Cardiac septum (tissue), 1 donor: ENCODE measurements at regions not wholly inside any gene's neighbourhood (a gene's known extent, or its start where the extent isn't known, plus 50 kb on each side); places are given as distances from the start of the nearest gene placed in this dataset.

Experiments used
- DNase-seq: peaks from one replicate; pipeline ENCODE4 v3.0.0-alpha.2; 2020; ENCODE audit warnings: low spot score
- intact Hi-C: fragments of 100-400 bp; cut with DNase I; formaldehyde crosslinking; loops from one replicate; pipeline ENCODE4 v1.14.0; 2022
- donor health status: DM: no; HTN: no; CAD: no.

- intact Hi-C loops = no loop called here
- no peak for DNase-seq
Observed at GRCh38 chr13:79267560-79267959, 138.5 kb downstream of the RBM26 start.

- intact Hi-C loops = no loop called here
- DNase-seq = no peak
Observed at GRCh38 chr13:79258489-79258888, 147.6 kb downstream of the RBM26 start.

GRCh38 chr13:79246578-79246949, 159.5 kb downstream of the RBM26 start:
- intact Hi-C loops = no loop called here
- no peak for DNase-seq

GRCh38 chr13:79245937-79246577, 160.0 kb downstream of the RBM26 start:
- intact Hi-C loops = no loop called here

GRCh38 chr13:79241697-79242096, 164.4 kb downstream of the RBM26 start:
- intact Hi-C loops = no loop called here
- no peak for DNase-seq

More at GRCh38 chr13:79245937-79246577, 160.0 kb downstream of the RBM26 start:
- DNase-seq = no peak

GRCh38 chr13:79237981-79238380, 168.1 kb downstream of the RBM26 start:
- intact Hi-C loops = no loop called here
- DNase-seq = no peak

- no peak for DNase-seq
- intact Hi-C loops = no loop called here
Observed at GRCh38 chr13:79231887-79232286, 174.2 kb downstream of the RBM26 start.

- intact Hi-C loops = no loop called here
Observed at GRCh38 chr13:79229761-79230160, 176.3 kb downstream of the RBM26 start.

GRCh38 chr13:79228972-79229371, 177.1 kb downstream of the RBM26 start:
- DNase-seq = no peak
- intact Hi-C loops = no loop called here

More at GRCh38 chr13:79229761-79230160, 176.3 kb downstream of the RBM26 start:
- no peak for DNase-seq

- intact Hi-C loops = no loop called here
- DNase-seq = no peak
Observed at GRCh38 chr13:79227418-79227817, 178.6 kb downstream of the RBM26 start.

- no peak for DNase-seq
- intact Hi-C loops = no loop called here
Observed at GRCh38 chr13:79226938-79227337, 179.1 kb downstream of the RBM26 start.

- no peak for DNase-seq
- intact Hi-C loops = no loop called here
Observed at GRCh38 chr13:79226250-79226649, 179.8 kb downstream of the RBM26 start.

- DNase-seq = no peak
- intact Hi-C loops = no loop called here
Observed at GRCh38 chr13:79225487-79226232, 180.4 kb downstream of the RBM26 start.

- intact Hi-C loops = no loop called here
- DNase-seq = no peak
Observed at GRCh38 chr13:79222427-79223205, 183.4 kb downstream of the RBM26 start.

- no peak for DNase-seq
- intact Hi-C loops = no loop called here
Observed at GRCh38 chr13:79212064-79212619, 193.9 kb downstream of the RBM26 start.

- intact Hi-C loops = no loop called here
Observed at GRCh38 chr13:79211377-79211776, 194.7 kb downstream of the RBM26 start.

GRCh38 chr13:79197933-79198332, 208.1 kb downstream of the RBM26 start:
- DNase-seq = no peak
- intact Hi-C loops = no loop called here

More at GRCh38 chr13:79211377-79211776, 194.7 kb downstream of the RBM26 start:
- DNase-seq = no peak

GRCh38 chr13:79196843-79197242, 209.2 kb downstream of the RBM26 start:
- intact Hi-C loops = no loop called here
- DNase-seq = no peak

GRCh38 chr13:79196366-79196765, 209.7 kb downstream of the RBM26 start:
- intact Hi-C loops = no loop called here
- DNase-seq = no peak

- no peak for DNase-seq
- intact Hi-C loops = no loop called here
Observed at GRCh38 chr13:79194727-79195126, 211.3 kb downstream of the RBM26 start.
